ENCODE measurements at regions not wholly inside any gene's neighbourhood (a gene's known extent, or its start where the extent isn't known, plus 50 kb on each side); places are given as distances from the start of the nearest gene placed in this dataset.

DNA sequence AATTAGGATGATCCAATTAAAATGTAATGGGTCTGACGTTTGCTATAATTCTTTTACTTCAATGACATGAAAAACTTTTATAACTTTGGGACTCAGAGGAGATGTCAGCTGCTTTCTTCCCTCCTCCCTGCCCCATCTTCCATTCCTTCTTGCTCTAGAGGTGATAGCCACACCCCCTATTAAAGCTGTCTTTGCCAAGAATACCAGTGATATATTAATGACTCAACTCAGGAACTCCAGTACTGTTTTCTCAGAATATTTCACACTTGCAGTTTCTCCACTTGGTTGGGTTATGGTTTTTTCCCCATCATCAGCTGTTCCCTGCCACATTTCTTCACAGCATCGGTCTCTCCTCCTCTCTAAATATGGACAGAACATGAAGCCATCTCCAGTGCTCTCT lies 184.0 kb downstream of the KCNE4 start:
- Histone ChIP-seq H3K4me3 (no peak overlapping the region), H3K27me3 (no peaks in the 10 kb centered on the region), H3K9me3 (no peaks in the 10 kb centered on the region), H3K4me1 (ENCODE audit: insufficient read depth) (no peaks in the 10 kb centered on the region), H3K27ac (no peak overlapping the region), H3K36me3 (no peaks in the 10 kb centered on the region)
- no peak for DNase-seq
- intact Hi-C loops (cut with DNase I): loop anchor here in 1 of 4 donors (10.0 kb wide), 1 partner anchor 1661 kb away; the partner anchor contains the start of gene EPHA4
- TF ChIP-seq POLR2A (IDR thresholded peaks at IDR 0.05) (no peak), EP300 (IDR thresholded peaks at IDR 0.05) (no peak)
- TF ChIP-seq, protein P1, sequence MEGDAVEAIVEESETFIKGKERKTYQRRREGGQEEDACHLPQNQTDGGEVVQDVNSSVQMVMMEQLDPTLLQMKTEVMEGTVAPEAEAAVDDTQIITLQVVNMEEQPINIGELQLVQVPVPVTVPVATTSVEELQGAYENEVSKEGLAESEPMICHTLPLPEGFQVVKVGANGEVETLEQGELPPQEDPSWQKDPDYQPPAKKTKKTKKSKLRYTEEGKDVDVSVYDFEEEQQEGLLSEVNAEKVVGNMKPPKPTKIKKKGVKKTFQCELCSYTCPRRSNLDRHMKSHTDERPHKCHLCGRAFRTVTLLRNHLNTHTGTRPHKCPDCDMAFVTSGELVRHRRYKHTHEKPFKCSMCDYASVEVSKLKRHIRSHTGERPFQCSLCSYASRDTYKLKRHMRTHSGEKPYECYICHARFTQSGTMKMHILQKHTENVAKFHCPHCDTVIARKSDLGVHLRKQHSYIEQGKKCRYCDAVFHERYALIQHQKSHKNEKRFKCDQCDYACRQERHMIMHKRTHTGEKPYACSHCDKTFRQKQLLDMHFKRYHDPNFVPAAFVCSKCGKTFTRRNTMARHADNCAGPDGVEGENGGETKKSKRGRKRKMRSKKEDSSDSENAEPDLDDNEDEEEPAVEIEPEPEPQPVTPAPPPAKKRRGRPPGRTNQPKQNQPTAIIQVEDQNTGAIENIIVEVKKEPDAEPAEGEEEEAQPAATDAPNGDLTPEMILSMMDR (IDR thresholded peaks at IDR 0.05): no peak
- 62 to 66% (median 62%) methylated on average over 2 of the region's 2 CpGs for WGBS, 3 donors

DNA sequence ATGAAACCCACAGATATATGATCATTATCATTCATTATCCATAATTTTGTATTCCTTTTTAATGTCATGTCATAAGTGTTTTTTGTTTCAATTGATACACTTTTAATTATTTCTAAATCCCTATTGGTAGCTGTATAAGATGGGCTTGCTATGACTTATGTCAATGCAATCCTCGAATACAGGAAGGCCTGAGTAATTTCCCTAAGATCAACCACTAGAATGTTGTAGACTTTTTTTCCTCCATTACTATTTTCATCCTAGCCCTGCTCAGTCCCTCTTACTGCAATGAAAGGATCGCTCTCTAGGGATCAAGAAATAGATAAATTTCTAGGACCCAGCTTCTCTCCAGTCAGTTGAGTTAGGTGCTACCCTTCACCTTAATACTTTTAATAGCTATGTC lies 186.3 kb downstream of the KCNE4 start:
- H3K36me3 ChIP-seq: no peaks in the 10 kb centered on the region
- intact Hi-C loops (cut with DNase I): loop anchor here in 1 of 4 donors (10.0 kb wide), 1 partner anchor 1664 kb away; the partner anchor contains the start of gene EPHA4

DNA sequence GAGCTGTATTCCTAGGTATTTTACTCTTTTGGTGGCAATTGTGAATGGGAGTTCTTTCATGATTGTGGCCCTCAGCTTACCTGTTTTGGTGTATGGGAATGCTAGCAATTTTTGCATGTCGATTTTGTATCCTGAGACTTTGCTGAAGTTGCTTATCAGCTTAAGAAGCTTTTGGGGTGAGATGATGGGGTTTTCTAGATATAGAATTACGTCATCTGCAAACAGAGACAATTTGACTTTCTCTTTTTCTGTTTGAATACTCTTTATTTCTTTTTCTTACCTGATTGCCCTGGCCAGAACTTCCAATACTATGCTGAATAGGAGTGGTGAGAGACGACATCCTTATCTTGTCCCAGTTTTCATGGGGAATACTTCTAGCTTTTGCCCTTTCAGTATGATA lies 191.2 kb downstream of the KCNE4 start:
- TF ChIP-seq, protein P1 (IDR thresholded peaks at IDR 0.05): no peak
- no peak for TF ChIP-seq EP300 (IDR thresholded peaks at IDR 0.05)
- no peak for TF ChIP-seq POLR2A (IDR thresholded peaks at IDR 0.05)
- Histone ChIP-seq H3K4me3 (no peak overlapping the region), H3K27me3 (no peaks in the 10 kb centered on the region), H3K4me1 (ENCODE audit: insufficient read depth) (no peaks in the 10 kb centered on the region), H3K9me3 (no peaks in the 10 kb centered on the region), H3K36me3 (no peaks in the 10 kb centered on the region), H3K27ac (no peak overlapping the region)
- 76 to 88% (median 88%) methylated on average over 3 of the region's 3 CpGs for WGBS, 3 donors
- intact Hi-C loops (cut with DNase I): no loop called here
- no peak for DNase-seq

More for the DNA sequence above, 186.3 kb downstream of the KCNE4 start:
- DNase-seq: no peak
- no peaks in the 10 kb centered on the region for H3K27me3 ChIP-seq
- WGBS, 3 donors: 89 to 94% (median 92%) methylated on average over 2 of the region's 2 CpGs
- no peak overlapping the region for H3K4me3 ChIP-seq
- H3K9me3 ChIP-seq: no peaks in the 10 kb centered on the region
- TF ChIP-seq EP300 (IDR thresholded peaks at IDR 0.05): no peak
- no peak for TF ChIP-seq POLR2A (IDR thresholded peaks at IDR 0.05)
- TF ChIP-seq, protein P1 (IDR thresholded peaks at IDR 0.05): no peak
- H3K4me1 ChIP-seq (ENCODE audit: insufficient read depth): no peaks in the 10 kb centered on the region
- no peak overlapping the region for H3K27ac ChIP-seq

DNA sequence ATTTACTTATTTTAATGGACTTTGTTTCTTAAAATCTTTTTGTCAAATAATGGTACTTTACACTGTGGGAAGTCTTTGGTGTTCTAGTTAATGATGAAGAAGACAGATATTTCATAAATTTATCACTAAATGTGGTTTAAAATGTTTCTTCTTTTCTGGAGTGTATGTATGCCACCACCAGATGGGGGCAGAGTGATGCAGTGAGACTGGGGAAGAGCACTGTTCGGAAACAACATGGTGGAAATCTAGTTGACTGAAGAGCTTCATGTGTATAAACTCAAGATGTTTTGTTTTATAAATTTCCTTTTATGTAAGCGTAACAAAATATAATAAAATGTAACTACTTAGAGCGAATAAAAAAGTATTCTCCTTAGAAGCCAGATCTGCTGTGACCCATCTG lies 195.1 kb downstream of the KCNE4 start:
- no peaks in the 10 kb centered on the region for H3K9me3 ChIP-seq
- TF ChIP-seq EP300 (IDR thresholded peaks at IDR 0.05) (no peak), POLR2A (IDR thresholded peaks at IDR 0.05) (no peak)
- TF ChIP-seq, protein P1 (IDR thresholded peaks at IDR 0.05): no peak
- intact Hi-C loops (cut with DNase I): no loop called here
- H3K27me3 ChIP-seq: no peaks in the 10 kb centered on the region
- no peak overlapping the region for H3K27ac ChIP-seq
- no peaks in the 10 kb centered on the region for H3K4me1 ChIP-seq (ENCODE audit: insufficient read depth)
- no peak overlapping the region for H3K4me3 ChIP-seq
- DNase-seq: no peak
- H3K36me3 ChIP-seq: no peaks in the 10 kb centered on the region
- 95 to 96% (median 95%) methylated on average over 3 of the region's 3 CpGs for WGBS, 3 donors
